SK-N-SH treated with all-trans-retinoic acid at 6 μM for 48 hours (cell line): ENCODE measurements at regions not wholly inside any gene's neighbourhood (a gene's known extent, or its start where the extent isn't known, plus 50 kb on each side); places are given as distances from the start of the nearest gene placed in this dataset.
"Not testable (repeated sequence)": the region's sequence is repeated elsewhere in the genome, so short reads cannot be mapped to it uniquely, and the experiment has no call there.

ENCODE experiments used
- CREB5 ChIP-seq: fragments of 250-450 bp; sonication (Bioruptor Pico); IDR thresholded peaks from 2 replicates; pipeline ENCODE4 v1.5.1; 2020; ENCODE audit warnings: low read depth, mild to moderate bottlenecking, moderate library complexity
- SNAI2 ChIP-seq: fragments of 250-450 bp; sonication (Bioruptor Pico); IDR thresholded peaks from 2 replicates; pipeline ENCODE4 v1.5.0; 2020; ENCODE audit warnings: mild to moderate bottlenecking, moderate library complexity
- ZFP30 ChIP-seq: fragments of 450-650 bp; formaldehyde crosslinking; IDR thresholded peaks from 2 replicates; pipeline ENCODE4 v1.5.0; 2022; ENCODE audit warnings: mild to moderate bottlenecking, moderate library complexity
- ZNF565 ChIP-seq: fragments of 450-650 bp; formaldehyde crosslinking; conservative IDR thresholded peaks from 2 replicates; pipeline ENCODE4 v1.5.0; 2020; ENCODE audit warnings: low read depth, mild to moderate bottlenecking, moderate library complexity
- ZNF70 ChIP-seq: fragments of 450-650 bp; formaldehyde crosslinking; IDR thresholded peaks from 2 replicates; pipeline ENCODE4 v1.5.0; 2020; ENCODE audit warnings: mild to moderate bottlenecking, moderate library complexity
- ZNF8 ChIP-seq: fragments of 450-650 bp; formaldehyde crosslinking; IDR thresholded peaks from 2 replicates; pipeline ENCODE4 v1.5.0; 2020; ENCODE audit warnings: mild to moderate bottlenecking, moderate library complexity
- TF ChIP-seq, protein P1 (sequence below): fragments of 250-450 bp; sonication (Bioruptor Pico); IDR thresholded peaks from 2 replicates; pipeline ENCODE4 v1.8.0; 2020; ENCODE audit warnings: mild to moderate bottlenecking, moderate library complexity, borderline replicate concordance

- TF ChIP-seq ZNF565; ZNF8; SNAI2; ZNF70 (CRISPR knock-in tag); CREB5 (CRISPR knock-in tag); ZFP30: not testable (repeated sequence)
- TF ChIP-seq, protein P1, sequence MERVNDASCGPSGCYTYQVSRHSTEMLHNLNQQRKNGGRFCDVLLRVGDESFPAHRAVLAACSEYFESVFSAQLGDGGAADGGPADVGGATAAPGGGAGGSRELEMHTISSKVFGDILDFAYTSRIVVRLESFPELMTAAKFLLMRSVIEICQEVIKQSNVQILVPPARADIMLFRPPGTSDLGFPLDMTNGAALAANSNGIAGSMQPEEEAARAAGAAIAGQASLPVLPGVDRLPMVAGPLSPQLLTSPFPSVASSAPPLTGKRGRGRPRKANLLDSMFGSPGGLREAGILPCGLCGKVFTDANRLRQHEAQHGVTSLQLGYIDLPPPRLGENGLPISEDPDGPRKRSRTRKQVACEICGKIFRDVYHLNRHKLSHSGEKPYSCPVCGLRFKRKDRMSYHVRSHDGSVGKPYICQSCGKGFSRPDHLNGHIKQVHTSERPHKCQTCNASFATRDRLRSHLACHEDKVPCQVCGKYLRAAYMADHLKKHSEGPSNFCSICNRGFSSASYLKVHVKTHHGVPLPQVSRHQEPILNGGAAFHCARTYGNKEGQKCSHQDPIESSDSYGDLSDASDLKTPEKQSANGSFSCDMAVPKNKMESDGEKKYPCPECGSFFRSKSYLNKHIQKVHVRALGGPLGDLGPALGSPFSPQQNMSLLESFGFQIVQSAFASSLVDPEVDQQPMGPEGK (CRISPR knock-in tag): not testable (repeated sequence)
These were observed 109.6 kb upstream of the NBPF11 start for GRCh38 chr1:148261684-148262083.
